BLaER1 treated with 17β-estradiol and CSF1 and Interleukin-3, amounts not matched to agents 10 nM and 100 nM (cell line): ENCODE measurements at regions not wholly inside any gene's neighbourhood (a gene's known extent, or its start where the extent isn't known, plus 50 kb on each side); places are given as distances from the start of the nearest gene placed in this dataset.

ENCODE experiments used
- H3K27ac ChIP-seq, 11 experiments: shearing (Covaris generic); formaldehyde crosslinking; 2 replicates each; pipeline ENCODE4 v1.8.1; 2022
- H3K27me3 ChIP-seq, 11 experiments: shearing (Covaris generic); formaldehyde crosslinking; 2 replicates each; pipeline ENCODE4 v1.8.1; 2022
- H3K36me3 ChIP-seq, 11 experiments: shearing (Covaris generic); formaldehyde crosslinking; 2 replicates each; pipeline ENCODE4 v1.8.1; 2022
- H3K4me1 ChIP-seq, 10 experiments: shearing (Covaris generic); formaldehyde crosslinking; 2 replicates each; pipeline ENCODE4 v1.8.1; 2022
- H3K4me2 ChIP-seq, 11 experiments: shearing (Covaris generic); formaldehyde crosslinking; 2 replicates each; pipeline ENCODE4 v1.8.1; 2022
- H3K4me3 ChIP-seq, 10 experiments: shearing (Covaris generic); formaldehyde crosslinking; 2 replicates each; pipeline ENCODE4 v1.8.1; 2022
- H3K9ac ChIP-seq, 11 experiments: shearing (Covaris generic); formaldehyde crosslinking; 2 replicates each; pipeline ENCODE4 v1.8.1; 2022
- H3K9me3 ChIP-seq, 11 experiments: shearing (Covaris generic); formaldehyde crosslinking; replicated peaks in 1 of 11; 2 replicates each; pipeline ENCODE4 v1.8.1; 2022
- H4K20me1 ChIP-seq, 11 experiments: shearing (Covaris generic); formaldehyde crosslinking; 2 replicates each; pipeline ENCODE4 v1.8.1; 2022
- Cebpa-rat ChIP-seq, 11 experiments: shearing (Covaris generic); IDR thresholded peaks; 2 replicates each; pipeline ENCODE4 v1.8.1; 2022

- H3K36me3 ChIP-seq = no peaks in the 10 kb centered on the region
- H3K9ac ChIP-seq = no peak overlapping the region
- H3K4me2 ChIP-seq = no peak overlapping the region
- no peaks in the 10 kb centered on the region for H3K27me3 ChIP-seq
- no peak overlapping the region for H3K4me3 ChIP-seq
- H3K4me1 ChIP-seq = peaks cover 0 to 19% (median 0%) of the 10 kb centered on the region in 10 experiments; a peak in 5 of 20 replicates
- H3K9me3 ChIP-seq = no peaks in the 10 kb centered on the region
- H3K27ac ChIP-seq = no peak overlapping the region
- TF ChIP-seq Cebpa-rat (IDR thresholded peaks at IDR 0.05) = no peak
- H4K20me1 ChIP-seq = no peaks in the 10 kb centered on the region
These were observed 248.2 kb upstream of the CDH20 start for GRCh38 chr18:61085036-61085435.

DNA sequence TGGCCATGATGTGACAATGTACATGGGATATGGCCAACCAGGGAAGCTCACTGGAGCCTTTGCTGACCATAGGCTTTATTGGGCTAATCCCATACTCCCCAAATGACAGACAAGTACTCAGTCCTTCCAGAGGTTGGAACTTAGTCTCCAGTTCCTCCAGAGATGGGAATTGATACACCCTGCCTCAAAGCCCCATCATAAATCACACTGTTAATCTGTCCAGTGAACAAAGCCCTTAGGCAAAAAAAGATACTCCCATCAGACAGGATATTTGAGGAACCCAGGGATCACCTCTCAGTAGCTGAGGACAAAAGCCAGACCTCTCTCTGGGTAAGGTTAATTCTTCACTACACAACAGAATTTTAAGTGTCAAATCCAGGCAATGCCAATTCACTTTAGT lies 247.5 kb upstream of the CDH20 start:
- no peak for TF ChIP-seq Cebpa-rat (IDR thresholded peaks at IDR 0.05)
- Histone ChIP-seq H3K27ac (no peak overlapping the region), H3K27me3 (no peaks in the 10 kb centered on the region), H3K36me3 (no peaks in the 10 kb centered on the region), H4K20me1 (no peaks in the 10 kb centered on the region), H3K4me3 (no peak overlapping the region), H3K9me3 (no peaks in the 10 kb centered on the region), H3K4me2 (no peak overlapping the region), H3K4me1 (peaks cover 0 to 19% (median 0%) of the 10 kb centered on the region in 10 experiments; a peak in 4 of 20 replicates), H3K9ac (no peak overlapping the region)

DNA sequence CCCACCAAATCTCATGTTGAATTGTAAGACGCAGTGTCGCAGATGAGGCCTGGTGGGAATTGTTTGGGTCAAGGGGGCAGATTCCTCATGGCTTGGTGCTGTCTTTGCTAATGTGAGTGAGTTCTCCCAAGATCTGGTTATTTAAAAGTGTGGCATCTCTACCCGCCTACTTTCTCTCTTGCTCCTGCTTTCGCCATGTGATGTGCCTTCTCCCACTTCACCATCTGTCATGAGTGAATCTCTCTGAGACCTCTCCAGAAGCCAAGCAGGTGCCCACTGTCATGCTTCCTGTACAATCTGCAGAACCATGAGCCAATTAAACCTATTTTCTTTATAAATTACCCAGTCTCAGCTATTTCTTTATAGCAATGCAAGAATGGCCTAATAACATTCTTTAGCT lies 246.6 kb upstream of the CDH20 start:
- no peak for TF ChIP-seq Cebpa-rat (IDR thresholded peaks at IDR 0.05)
- Histone ChIP-seq H3K27ac (no peak overlapping the region), H3K9me3 (no peaks in the 10 kb centered on the region), H3K9ac (no peak overlapping the region), H4K20me1 (no peaks in the 10 kb centered on the region), H3K4me3 (no peak overlapping the region), H3K4me1 (peaks cover 0 to 19% (median 0%) of the 10 kb centered on the region in 10 experiments; a peak in 4 of 20 replicates), H3K36me3 (no peaks in the 10 kb centered on the region), H3K27me3 (no peaks in the 10 kb centered on the region), H3K4me2 (no peak overlapping the region)

DNA sequence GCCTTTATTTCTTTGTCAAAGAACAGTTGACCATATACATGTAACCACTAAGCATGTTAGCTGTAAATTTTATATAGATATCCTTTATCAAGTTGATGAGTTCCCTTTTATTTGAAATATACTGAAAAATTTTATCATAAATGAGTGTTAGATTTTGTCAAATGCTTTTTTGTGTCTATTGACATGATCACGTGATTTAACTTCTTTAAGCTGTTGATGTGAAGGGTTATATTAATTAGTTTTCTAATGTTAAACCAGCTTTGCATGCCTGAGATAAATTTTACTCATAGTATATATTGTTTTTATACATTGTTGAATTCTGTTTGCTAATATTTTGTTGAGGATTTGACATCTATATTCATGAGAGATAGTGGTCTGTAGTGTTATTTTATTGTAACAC lies 241.9 kb upstream of the CDH20 start:
- H3K36me3 ChIP-seq = no peaks in the 10 kb centered on the region
- no peak for TF ChIP-seq Cebpa-rat (IDR thresholded peaks at IDR 0.05)

GRCh38 chr18:61093965-61094364 lies 239.3 kb upstream of the CDH20 start:
- no peak overlapping the region for H3K9ac ChIP-seq
- H3K4me2 ChIP-seq = no peak overlapping the region
- no peaks in the 10 kb centered on the region for H3K36me3 ChIP-seq
- H3K27ac ChIP-seq = no peak overlapping the region
- H4K20me1 ChIP-seq = no peaks in the 10 kb centered on the region
- H3K4me1 ChIP-seq = no peaks in the 10 kb centered on the region
- H3K27me3 ChIP-seq = no peaks in the 10 kb centered on the region
- H3K9me3 ChIP-seq = no peaks in the 10 kb centered on the region
- H3K4me3 ChIP-seq = no peak overlapping the region
- TF ChIP-seq Cebpa-rat (IDR thresholded peaks at IDR 0.05) = no peak

More for the DNA sequence above, 241.9 kb upstream of the CDH20 start:
- Histone ChIP-seq H3K4me3 (no peak overlapping the region), H3K9me3 (no peaks in the 10 kb centered on the region), H3K4me1 (no peaks in the 10 kb centered on the region), H3K4me2 (no peak overlapping the region), H3K9ac (no peak overlapping the region), H4K20me1 (no peaks in the 10 kb centered on the region), H3K27ac (no peak overlapping the region), H3K27me3 (no peaks in the 10 kb centered on the region)

DNA sequence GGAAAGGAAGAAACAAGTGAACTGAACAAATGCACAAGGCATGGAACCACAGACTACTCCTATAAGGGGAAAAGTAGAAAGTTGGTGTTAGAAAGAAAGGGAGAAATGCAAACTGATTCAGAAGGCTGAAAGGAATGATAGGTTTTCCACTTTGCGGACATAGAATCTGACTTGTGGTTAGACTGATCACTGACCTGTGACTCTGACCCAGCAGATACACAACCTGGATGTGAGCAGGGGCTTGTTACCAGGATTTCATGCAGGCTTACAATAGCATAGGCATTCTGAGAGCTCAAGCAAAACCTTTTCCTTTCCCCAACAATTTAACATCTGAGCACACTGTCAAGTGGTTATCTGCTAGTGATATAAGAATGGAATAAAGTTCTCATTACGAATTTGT lies 237.0 kb upstream of the CDH20 start:
- H3K9ac ChIP-seq = no peak overlapping the region
- TF ChIP-seq Cebpa-rat (IDR thresholded peaks at IDR 0.05) = no peak
- H3K27ac ChIP-seq = no peak overlapping the region
- no peak overlapping the region for H3K4me3 ChIP-seq
- no peaks in the 10 kb centered on the region for H3K9me3 ChIP-seq
- no peaks in the 10 kb centered on the region for H3K27me3 ChIP-seq
- no peaks in the 10 kb centered on the region for H3K4me1 ChIP-seq
- no peaks in the 10 kb centered on the region for H4K20me1 ChIP-seq
- H3K4me2 ChIP-seq = no peak overlapping the region
- H3K36me3 ChIP-seq = no peaks in the 10 kb centered on the region

- Histone ChIP-seq H3K4me1 (peaks cover 0 to 4% (median 0%) of the 10 kb centered on the region in 10 experiments; a peak in 2 of 20 replicates), H3K4me2 (no peak overlapping the region), H3K9ac (no peak overlapping the region), H3K4me3 (no peak overlapping the region), H3K27ac (no peak overlapping the region), H3K27me3 (no peaks in the 10 kb centered on the region), H3K36me3 (no peaks in the 10 kb centered on the region), H3K9me3 (no peaks in the 10 kb centered on the region), H4K20me1 (no peaks in the 10 kb centered on the region)
- no peak for TF ChIP-seq Cebpa-rat (IDR thresholded peaks at IDR 0.05)
These were observed 226.1 kb upstream of the CDH20 start for GRCh38 chr18:61107113-61107512.

DNA sequence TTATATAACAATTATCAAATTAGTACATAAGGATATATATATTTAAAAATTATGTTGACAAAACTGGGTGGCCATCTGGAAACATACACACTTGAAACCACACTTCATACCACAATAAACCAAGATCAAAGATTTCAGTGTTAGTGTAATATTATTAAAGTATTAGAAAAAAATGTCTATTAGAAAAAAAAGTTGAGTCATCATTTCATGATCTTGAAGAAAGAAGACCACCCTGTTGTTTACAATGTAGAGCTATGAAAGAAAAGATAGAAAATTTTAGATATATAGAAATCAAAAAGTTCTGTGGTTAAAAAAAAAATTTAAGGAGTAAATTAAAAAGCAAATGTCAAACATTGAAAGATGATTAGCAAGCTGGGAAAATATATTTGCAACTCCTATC lies 224.5 kb upstream of the CDH20 start:
- Histone ChIP-seq H3K36me3 (no peaks in the 10 kb centered on the region), H3K27ac (no peak overlapping the region), H4K20me1 (no peaks in the 10 kb centered on the region), H3K4me3 (no peak overlapping the region), H3K27me3 (no peaks in the 10 kb centered on the region), H3K9me3 (no peaks in the 10 kb centered on the region), H3K4me2 (no peak overlapping the region), H3K9ac (no peak overlapping the region), H3K4me1 (peaks cover 0 to 4% (median 0%) of the 10 kb centered on the region in 10 experiments; a peak in 2 of 20 replicates)
- TF ChIP-seq Cebpa-rat (IDR thresholded peaks at IDR 0.05) = no peak

GRCh38 chr18:61123309-61123708 lies 209.9 kb upstream of the CDH20 start:
- no peaks in the 10 kb centered on the region for H3K9me3 ChIP-seq
- H3K36me3 ChIP-seq = no peaks in the 10 kb centered on the region
- H3K4me2 ChIP-seq = no peak overlapping the region
- no peaks in the 10 kb centered on the region for H4K20me1 ChIP-seq
- no peak overlapping the region for H3K4me3 ChIP-seq
- H3K9ac ChIP-seq = no peak overlapping the region
- H3K27ac ChIP-seq = no peak overlapping the region
- H3K4me1 ChIP-seq = no peaks in the 10 kb centered on the region
- TF ChIP-seq Cebpa-rat (IDR thresholded peaks at IDR 0.05) = no peak
- no peaks in the 10 kb centered on the region for H3K27me3 ChIP-seq

DNA sequence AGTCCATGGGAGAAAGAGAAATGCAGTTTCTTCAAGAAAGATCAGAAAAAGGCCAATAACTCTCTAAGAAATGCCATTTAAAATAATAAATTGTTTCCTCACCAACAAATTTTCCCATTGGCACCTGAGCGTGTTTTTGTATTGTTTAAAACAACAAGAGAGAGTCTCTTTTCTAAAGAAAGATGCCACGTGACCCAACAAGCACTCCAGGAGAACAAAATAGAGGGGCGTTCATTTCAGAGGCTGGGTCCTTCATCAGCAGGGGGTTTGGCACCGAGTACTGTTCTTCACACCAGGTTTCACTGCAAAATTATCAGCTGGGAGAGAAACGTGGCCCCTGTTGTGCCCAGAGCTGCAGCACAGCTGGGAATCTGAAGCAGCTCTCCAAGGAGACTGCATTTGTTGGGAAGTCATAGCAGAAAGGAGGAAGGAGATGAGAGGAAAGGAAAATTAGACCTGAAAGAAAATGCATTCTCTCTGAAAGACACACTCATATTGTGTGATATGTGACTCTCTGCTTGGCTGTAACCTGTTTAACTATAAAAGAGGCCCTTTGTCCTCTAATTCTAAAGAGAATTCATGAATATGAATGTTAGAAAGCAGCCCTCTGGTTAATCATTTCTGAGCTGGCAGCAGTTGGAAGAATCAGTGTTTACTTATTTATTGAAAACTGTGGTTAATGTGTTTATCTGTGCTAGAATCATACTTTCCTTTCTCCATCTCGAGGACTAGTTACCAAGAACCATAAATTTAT lies 205.3 kb upstream of the CDH20 start:
- Histone ChIP-seq H3K27ac (no peak overlapping the region), H3K27me3 (no peaks in the 10 kb centered on the region), H3K4me2 (no peak overlapping the region), H3K9me3 (no peaks in the 10 kb centered on the region), H4K20me1 (no peaks in the 10 kb centered on the region), H3K4me3 (no peak overlapping the region), H3K36me3 (no peaks in the 10 kb centered on the region), H3K4me1 (no peaks in the 10 kb centered on the region), H3K9ac (no peak overlapping the region)
- no peak for TF ChIP-seq Cebpa-rat (IDR thresholded peaks at IDR 0.05)
